GM20000 (cell line): ENCODE measurements at regions not wholly inside any gene's neighbourhood (a gene's known extent, or its start where the extent isn't known, plus 50 kb on each side); places are given as distances from the start of the nearest gene placed in this dataset.

ENCODE experiments used
- DNase-seq: peaks from one replicate; pipeline ENCODE4 v3.0.0; 2012; ENCODE audit warnings: low spot score
- TF ChIP-seq, protein P1 (sequence below): IDR thresholded peaks from 2 replicates; pipeline ENCODE4 v1.5.1; 2012; ENCODE audit warnings: mild to moderate bottlenecking, control low read depth; ENCODE audit errors: extremely low read depth, missing control alignments

- TF ChIP-seq, protein P1, sequence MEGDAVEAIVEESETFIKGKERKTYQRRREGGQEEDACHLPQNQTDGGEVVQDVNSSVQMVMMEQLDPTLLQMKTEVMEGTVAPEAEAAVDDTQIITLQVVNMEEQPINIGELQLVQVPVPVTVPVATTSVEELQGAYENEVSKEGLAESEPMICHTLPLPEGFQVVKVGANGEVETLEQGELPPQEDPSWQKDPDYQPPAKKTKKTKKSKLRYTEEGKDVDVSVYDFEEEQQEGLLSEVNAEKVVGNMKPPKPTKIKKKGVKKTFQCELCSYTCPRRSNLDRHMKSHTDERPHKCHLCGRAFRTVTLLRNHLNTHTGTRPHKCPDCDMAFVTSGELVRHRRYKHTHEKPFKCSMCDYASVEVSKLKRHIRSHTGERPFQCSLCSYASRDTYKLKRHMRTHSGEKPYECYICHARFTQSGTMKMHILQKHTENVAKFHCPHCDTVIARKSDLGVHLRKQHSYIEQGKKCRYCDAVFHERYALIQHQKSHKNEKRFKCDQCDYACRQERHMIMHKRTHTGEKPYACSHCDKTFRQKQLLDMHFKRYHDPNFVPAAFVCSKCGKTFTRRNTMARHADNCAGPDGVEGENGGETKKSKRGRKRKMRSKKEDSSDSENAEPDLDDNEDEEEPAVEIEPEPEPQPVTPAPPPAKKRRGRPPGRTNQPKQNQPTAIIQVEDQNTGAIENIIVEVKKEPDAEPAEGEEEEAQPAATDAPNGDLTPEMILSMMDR: no peak
- no peak for DNase-seq
These were observed 246.8 kb upstream of the JARID2 start for GRCh38 chr6:14999106-14999505.

DNA sequence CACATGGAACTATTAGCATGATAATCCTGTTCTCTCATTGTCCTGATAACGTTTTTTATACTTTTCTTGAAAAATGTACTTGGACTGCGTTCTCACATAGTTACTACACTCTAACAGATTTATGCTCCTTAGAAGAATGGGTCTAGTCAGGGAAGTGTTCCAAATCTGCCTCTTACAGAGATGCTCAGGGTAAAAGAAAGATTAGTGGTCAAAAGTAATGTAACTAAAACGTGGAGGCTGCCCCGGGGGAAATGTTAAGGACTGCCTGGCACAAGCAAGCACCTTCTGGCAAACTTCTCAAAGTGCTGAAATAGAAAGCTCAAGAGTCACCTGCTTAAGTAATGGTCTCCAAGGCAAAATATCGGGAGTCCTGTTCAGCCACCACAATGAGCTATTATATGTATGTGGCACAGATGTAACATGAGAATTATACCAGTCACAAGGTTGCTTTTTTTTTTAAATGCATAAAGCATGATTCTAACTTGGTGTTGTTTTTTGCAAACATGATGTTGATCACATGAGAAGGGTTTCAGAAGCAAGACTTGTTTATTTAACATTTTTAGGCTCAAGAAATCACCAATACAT lies 244.5 kb upstream of the JARID2 start:
- DNase-seq: no peak
- TF ChIP-seq, protein P1: no peak

- TF ChIP-seq, protein P1: no peak
- DNase-seq: no peak
These were observed 237.6 kb upstream of the JARID2 start for GRCh38 chr6:15008269-15008668.

- no peak for DNase-seq
- TF ChIP-seq, protein P1: no peak
These were observed 230.9 kb upstream of the JARID2 start for GRCh38 chr6:15014958-15015357.

DNA sequence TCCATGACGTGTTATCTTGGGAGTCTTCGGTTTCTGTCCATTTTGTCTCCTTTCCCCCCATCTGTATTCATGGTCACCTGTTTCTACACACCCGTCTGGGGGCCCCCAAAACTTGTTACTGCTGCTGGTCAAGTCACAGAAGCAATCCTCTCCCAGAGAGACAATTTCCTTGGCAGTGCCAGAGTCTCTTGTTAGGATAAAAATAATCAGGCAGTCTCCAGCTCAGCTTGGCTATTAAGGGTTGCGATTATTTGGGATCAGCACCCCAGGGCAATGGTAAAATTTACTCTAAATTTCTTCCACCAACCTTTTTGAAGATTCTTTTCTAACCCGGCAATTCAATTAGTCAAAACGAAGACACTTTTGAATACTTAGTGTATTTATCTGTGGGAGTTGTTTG lies 229.1 kb upstream of the JARID2 start:
- no peak for DNase-seq
- TF ChIP-seq, protein P1: no peak

GRCh38 chr6:15017261-15017660 lies 228.6 kb upstream of the JARID2 start:
- no peak for DNase-seq
- TF ChIP-seq, protein P1: no peak

- TF ChIP-seq, protein P1: no peak
- no peak for DNase-seq
These were observed 228.1 kb upstream of the JARID2 start for GRCh38 chr6:15017803-15018202.
